Right lobe of liver (tissue), 4 donors: ENCODE measurements at regions not wholly inside any gene's neighbourhood (a gene's known extent, or its start where the extent isn't known, plus 50 kb on each side); places are given as distances from the start of the nearest gene placed in this dataset.

Source experiments
- POLR2A ChIP-seq: fragments of 450-650 bp; IDR thresholded peaks from one replicate; pipeline ENCODE4 v1.6.1; 2017; ENCODE audit warnings: antibody characterized with exemption, mild to moderate bottlenecking
- TF ChIP-seq, protein P1 (sequence below), 4 donors: fragments of 200-600 bp in 3 of 4; fragments of 450-650 bp in 1 of 4; IDR thresholded peaks; one replicate each; pipeline versions ENCODE4 v1.5.1 to v1.8.0; 2016 to 2022; ENCODE audit warnings: antibody characterized with exemption in 4 of 4, mild to moderate bottlenecking in 2 of 4
- donor health status: DM: no; HTN: no; CAD: no.
- donor health status: DM: no; HTN: no; CAD: no.
- donor health status: DM: no; HTN: yes; CAD: no.

DNA sequence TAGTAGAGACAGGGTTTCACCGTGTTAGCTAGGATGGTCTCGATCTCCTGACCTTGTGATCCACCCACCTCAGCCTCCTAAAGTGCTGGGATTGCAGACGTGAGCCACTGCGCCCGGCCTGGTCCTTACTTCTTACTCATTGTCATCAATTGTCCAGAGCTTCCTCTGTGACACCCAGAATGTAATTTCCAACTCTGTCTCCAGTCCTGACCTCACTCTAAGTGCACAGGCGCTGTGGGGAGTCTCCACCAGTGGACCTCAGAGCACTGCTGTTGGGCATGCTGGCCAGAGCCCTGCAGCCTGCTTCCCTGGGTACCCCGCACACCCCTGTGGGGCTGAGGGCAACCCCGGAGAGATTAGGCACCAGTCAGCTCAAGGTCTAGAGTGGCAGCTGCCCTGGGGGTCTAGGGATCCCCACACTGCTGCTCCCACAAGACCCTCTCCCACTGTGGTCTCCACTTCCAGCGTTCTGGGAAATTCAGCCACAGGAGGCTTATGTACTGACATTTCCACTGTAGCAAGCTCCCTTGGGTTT is 1140.3 kb downstream of the TBC1D22A start:
- TF ChIP-seq, protein P1, sequence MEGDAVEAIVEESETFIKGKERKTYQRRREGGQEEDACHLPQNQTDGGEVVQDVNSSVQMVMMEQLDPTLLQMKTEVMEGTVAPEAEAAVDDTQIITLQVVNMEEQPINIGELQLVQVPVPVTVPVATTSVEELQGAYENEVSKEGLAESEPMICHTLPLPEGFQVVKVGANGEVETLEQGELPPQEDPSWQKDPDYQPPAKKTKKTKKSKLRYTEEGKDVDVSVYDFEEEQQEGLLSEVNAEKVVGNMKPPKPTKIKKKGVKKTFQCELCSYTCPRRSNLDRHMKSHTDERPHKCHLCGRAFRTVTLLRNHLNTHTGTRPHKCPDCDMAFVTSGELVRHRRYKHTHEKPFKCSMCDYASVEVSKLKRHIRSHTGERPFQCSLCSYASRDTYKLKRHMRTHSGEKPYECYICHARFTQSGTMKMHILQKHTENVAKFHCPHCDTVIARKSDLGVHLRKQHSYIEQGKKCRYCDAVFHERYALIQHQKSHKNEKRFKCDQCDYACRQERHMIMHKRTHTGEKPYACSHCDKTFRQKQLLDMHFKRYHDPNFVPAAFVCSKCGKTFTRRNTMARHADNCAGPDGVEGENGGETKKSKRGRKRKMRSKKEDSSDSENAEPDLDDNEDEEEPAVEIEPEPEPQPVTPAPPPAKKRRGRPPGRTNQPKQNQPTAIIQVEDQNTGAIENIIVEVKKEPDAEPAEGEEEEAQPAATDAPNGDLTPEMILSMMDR (IDR thresholded peaks at IDR 0.05): no peak
- no peak for TF ChIP-seq POLR2A
